Activated CD4-positive, alpha-beta T cell treated with anti-CD3 and anti-CD28 coated beads, Interleukin-2, Interleukin-6, amounts not matched to agents 100 ng/mL and 50 ng/mL, durations not matched to agents 16 hours and 8 hours (primary cell): ENCODE measurements at regions not wholly inside any gene's neighbourhood (a gene's known extent, or its start where the extent isn't known, plus 50 kb on each side); places are given as distances from the start of the nearest gene placed in this dataset.
"Not testable (repeated sequence)": the region's sequence is repeated elsewhere in the genome, so short reads cannot be mapped to it uniquely, and the experiment has no call there.

Experiments used
- DNase-seq: peaks from one replicate; pipeline ENCODE4 v3.0.0-alpha.2; 2020

- DNase-seq, result not testable (repeated sequence)
Observed at GRCh38 chr20:47844568-47844906, 59.3 kb upstream of the SULF2 start.

GRCh38 chr20:47843886-47844567, 58.7 kb upstream of the SULF2 start:
- no peak for DNase-seq

GRCh38 chr20:47842950-47843349, 57.7 kb upstream of the SULF2 start:
- DNase-seq, result not testable (repeated sequence)

GRCh38 chr20:47842004-47842403, 56.7 kb upstream of the SULF2 start:
- not testable (repeated sequence) for DNase-seq

DNA sequence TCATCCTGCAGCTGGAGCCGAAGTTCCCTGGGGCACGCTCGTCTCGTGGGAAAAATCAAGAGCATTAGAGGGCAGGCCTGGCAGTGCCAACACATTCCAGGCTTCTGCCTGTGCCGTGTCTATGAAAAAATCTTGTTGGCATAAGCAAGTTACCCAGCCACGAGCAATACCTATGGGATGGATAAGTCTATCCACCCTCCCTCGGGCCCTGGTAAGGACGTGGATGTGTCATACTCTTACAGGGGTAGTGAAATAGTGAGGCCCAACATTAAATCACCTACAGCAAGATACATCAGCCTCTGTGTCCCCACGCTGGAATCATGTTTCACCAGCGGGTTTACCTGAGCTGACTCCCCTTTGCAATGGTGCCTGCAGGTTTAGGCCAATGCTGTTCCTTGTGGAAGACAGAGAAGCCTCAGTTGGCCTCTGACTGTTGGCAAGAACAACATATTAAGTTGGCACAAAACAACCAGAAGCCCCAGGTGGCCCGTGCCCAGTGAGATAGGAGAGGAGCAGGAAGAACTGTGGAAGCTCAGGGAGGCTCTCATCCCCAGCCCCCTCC, 51.1 kb upstream of the SULF2 start:
- not testable (repeated sequence) for DNase-seq
